ENCODE measurements at regions not wholly inside any gene's neighbourhood (a gene's known extent, or its start where the extent isn't known, plus 50 kb on each side); places are given as distances from the start of the nearest gene placed in this dataset.

GRCh38 chr7:440059-440749 is 79.4 kb downstream of the PDGFA start:
- Histone ChIP-seq H3K4me1 (ENCODE audit: control insufficient read depth in 1 of 2, insufficient read depth in 2 of 2, low read length in 2 of 2) (peaks cover 0 to 2% of the 10 kb centered on the region in 2 donors), H3K79me2 (ENCODE audit: insufficient read depth, low read length) (no peaks in the 10 kb centered on the region), H3K36me3 (replicated peaks in 1 of 2; ENCODE audit: control insufficient read depth in 1 of 2, insufficient read depth in 2 of 2, low read length in 2 of 2) (no peaks in the 10 kb centered on the region), H2AFZ (ENCODE audit: insufficient read depth, low read depth, low read length, poor library complexity, severe bottlenecking) (no peak overlapping the region), H3K4me2 (replicated peaks; ENCODE audit: extremely low read depth, low read length, poor library complexity, severe bottlenecking) (no peak overlapping the region), H4K20me1 (ENCODE audit: insufficient read depth, low read length) (no peaks in the 10 kb centered on the region), H3K9me3 (replicated peaks in 1 of 2; ENCODE audit: control insufficient read depth in 1 of 2, insufficient read depth in 1 of 2, low read length in 2 of 2) (no peaks in the 10 kb centered on the region), H3K27ac (ENCODE audit: low read depth in 1 of 2, low read length in 2 of 2) (no peak overlapping the region), H3K4me3 (replicated peaks in 1 of 3; ENCODE audit: low read depth in 2 of 3, low read length in 3 of 3) (no peak overlapping the region), H3K27me3 (ENCODE audit: control insufficient read depth in 2 of 2, insufficient read depth in 2 of 2, low read length in 2 of 2) (no peaks in the 10 kb centered on the region), H3K9ac (ENCODE audit: insufficient read depth, low read length, poor library complexity, severe bottlenecking) (no peak overlapping the region)
- DNase-seq: no peak
- WGBS (ENCODE audit: insufficient coverage): 90% methylated on average over 6 of the region's 10 CpGs
- peaks cover 0 to 11% (median 3%) of the 10 kb centered on the region in 7 donors for H3K9me3 Mint-ChIP-seq
- H3K4me3 Mint-ChIP-seq: no peak overlapping the region
- H3K27ac Mint-ChIP-seq: no peak overlapping the region
- no peaks in the 10 kb centered on the region for H3K36me3 Mint-ChIP-seq
- intact Hi-C loops (cut with micrococcal nuclease): no loop called here
- H3K27me3 Mint-ChIP-seq (ENCODE audit: low read depth in 3 of 3): peaks cover 0 to 8% (median 3%) of the 10 kb centered on the region in 3 donors
- peaks cover 5% of the 10 kb centered on the region for H3K4me1 Mint-ChIP-seq
- TF ChIP-seq CTCF (IDR thresholded peaks at IDR 0.05): no peak

- intact Hi-C loops (cut with micrococcal nuclease): no loop called here
- no peak for TF ChIP-seq CTCF (IDR thresholded peaks at IDR 0.05)
- H3K27me3 Mint-ChIP-seq (ENCODE audit: low read depth in 3 of 3): peaks cover 0 to 8% (median 5%) of the 10 kb centered on the region in 3 donors
Observed at GRCh38 chr7:441684-442421, 77.8 kb downstream of the PDGFA start.

More at GRCh38 chr7:441684-442421, 77.8 kb downstream of the PDGFA start:
- DNase-seq: no peak
- no peak overlapping the region for H2AFZ ChIP-seq (ENCODE audit: insufficient read depth, low read depth, low read length, poor library complexity, severe bottlenecking)
- no peaks in the 10 kb centered on the region for H3K79me2 ChIP-seq (ENCODE audit: insufficient read depth, low read length)
- no peaks in the 10 kb centered on the region for H4K20me1 ChIP-seq (ENCODE audit: insufficient read depth, low read length)
- no peaks in the 10 kb centered on the region for H3K4me1 ChIP-seq (ENCODE audit: control insufficient read depth in 1 of 2, insufficient read depth in 2 of 2, low read length in 2 of 2)
- H3K36me3 Mint-ChIP-seq: no peaks in the 10 kb centered on the region
- no peak overlapping the region for H3K4me2 ChIP-seq (replicated peaks; ENCODE audit: extremely low read depth, low read length, poor library complexity, severe bottlenecking)
- H3K4me1 Mint-ChIP-seq: no peaks in the 10 kb centered on the region
- no peak overlapping the region for H3K4me3 Mint-ChIP-seq
- H3K4me3 ChIP-seq (replicated peaks in 1 of 3; ENCODE audit: low read depth in 2 of 3, low read length in 3 of 3): no peak overlapping the region
- no peaks in the 10 kb centered on the region for H3K36me3 ChIP-seq (replicated peaks in 1 of 2; ENCODE audit: control insufficient read depth in 1 of 2, insufficient read depth in 2 of 2, low read length in 2 of 2)
- no peak overlapping the region for H3K27ac Mint-ChIP-seq
- peaks cover 0 to 11% (median 3%) of the 10 kb centered on the region in 7 donors for H3K9me3 Mint-ChIP-seq
- H3K9ac ChIP-seq (ENCODE audit: insufficient read depth, low read length, poor library complexity, severe bottlenecking): no peak overlapping the region
- no peaks in the 10 kb centered on the region for H3K9me3 ChIP-seq (replicated peaks in 1 of 2; ENCODE audit: control insufficient read depth in 1 of 2, insufficient read depth in 1 of 2, low read length in 2 of 2)
- H3K27ac ChIP-seq (ENCODE audit: low read depth in 1 of 2, low read length in 2 of 2): no peak overlapping the region
- no peaks in the 10 kb centered on the region for H3K27me3 ChIP-seq (ENCODE audit: control insufficient read depth in 2 of 2, insufficient read depth in 2 of 2, low read length in 2 of 2)
- 97% methylated on average over 11 of the region's 14 CpGs for WGBS (ENCODE audit: insufficient coverage)

Measured in CD14-positive monocyte (primary cell).